HG03558 (cell line): ENCODE measurements at regions not wholly inside any gene's neighbourhood (a gene's known extent, or its start where the extent isn't known, plus 50 kb on each side); places are given as distances from the start of the nearest gene placed in this dataset.

Source experiments
- ATAC-seq: cut with Tn5 transposase; IDR thresholded peaks from one replicate; pipeline ENCODE4 v1.9.1; 2021; ENCODE audit warnings: moderate number of reproducible peaks; ENCODE audit not compliant: unreplicated experiment; ENCODE audit errors: extremely low read depth

DNA sequence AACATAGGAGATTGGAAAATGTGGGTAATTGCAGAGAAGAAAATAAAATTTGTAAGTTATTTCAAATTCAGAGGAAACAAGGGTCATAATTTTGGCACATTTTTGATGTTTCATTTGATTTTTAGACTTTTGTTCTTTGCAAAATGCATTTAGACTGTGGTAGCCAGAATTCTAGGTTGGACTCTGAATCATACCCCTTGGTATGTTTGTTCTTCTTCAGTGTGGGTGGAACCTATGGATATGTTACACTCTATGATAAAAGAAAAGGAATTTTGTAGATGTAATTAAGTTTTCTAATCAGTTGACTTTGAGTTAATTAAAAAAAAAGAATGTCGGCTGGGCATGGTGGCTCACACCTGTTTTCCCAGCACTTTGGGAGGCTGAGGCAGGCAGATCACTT, 827.0 kb downstream of the AACS start:
- no peak for ATAC-seq

GRCh38 chr12:125902991-125903390, 837.8 kb downstream of the AACS start:
- no peak for ATAC-seq

- no peak for ATAC-seq
Measured at GRCh38 chr12:125907351-125907750, 842.1 kb downstream of the AACS start.

DNA sequence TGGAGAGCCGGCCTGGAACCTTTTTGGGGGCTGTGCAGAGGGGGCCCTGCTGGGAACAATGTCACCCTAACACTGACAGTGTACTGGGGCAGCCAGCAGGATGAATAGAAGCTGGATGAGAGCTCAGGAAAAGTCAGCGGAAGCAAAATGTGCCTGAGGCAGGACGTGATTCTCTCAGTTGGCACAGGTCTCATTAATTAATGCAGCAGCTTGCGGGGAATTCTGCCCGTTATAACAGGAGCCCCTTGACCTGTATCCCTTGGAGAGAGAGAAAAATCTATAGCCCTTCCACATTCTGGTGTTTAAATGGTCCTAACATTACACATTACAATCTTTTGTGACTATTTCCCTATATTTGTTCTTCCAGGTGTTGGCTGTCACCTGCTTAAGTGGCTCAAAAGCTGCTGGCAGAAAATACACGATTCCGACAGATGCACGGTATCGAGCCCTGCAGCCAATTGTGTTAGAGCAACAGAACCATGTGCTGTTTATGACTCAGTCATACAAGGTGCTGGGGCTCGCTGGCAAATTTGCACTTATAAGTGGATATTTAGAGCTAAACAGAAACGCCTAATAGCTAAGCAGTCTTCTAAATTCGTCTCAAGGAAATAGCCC, 854.7 kb downstream of the AACS start:
- ATAC-seq = no peak

DNA sequence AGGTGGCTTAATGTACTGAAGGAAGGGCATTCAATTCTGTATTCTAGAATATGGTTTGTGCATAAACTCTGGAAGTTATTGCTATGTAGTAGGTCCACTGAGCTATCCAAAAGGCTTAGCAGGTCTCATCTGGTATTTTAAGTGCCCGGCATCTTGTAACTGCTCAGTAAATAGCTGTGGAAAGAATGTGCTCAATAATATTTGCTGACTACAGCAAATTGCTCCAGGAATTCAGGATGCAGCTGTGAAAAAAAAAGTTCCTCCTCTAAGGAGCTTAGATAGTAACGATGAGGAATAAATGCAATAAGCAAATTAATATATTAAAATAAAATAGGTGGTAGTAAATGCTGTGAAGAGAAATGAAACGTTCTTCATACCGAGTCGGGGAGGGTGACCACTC, 857.1 kb downstream of the AACS start:
- ATAC-seq = no peak

GRCh38 chr12:125936502-125936901, 871.3 kb downstream of the AACS start:
- ATAC-seq = no peak

GRCh38 chr12:125944446-125944845, 879.2 kb downstream of the AACS start:
- no peak for ATAC-seq

DNA sequence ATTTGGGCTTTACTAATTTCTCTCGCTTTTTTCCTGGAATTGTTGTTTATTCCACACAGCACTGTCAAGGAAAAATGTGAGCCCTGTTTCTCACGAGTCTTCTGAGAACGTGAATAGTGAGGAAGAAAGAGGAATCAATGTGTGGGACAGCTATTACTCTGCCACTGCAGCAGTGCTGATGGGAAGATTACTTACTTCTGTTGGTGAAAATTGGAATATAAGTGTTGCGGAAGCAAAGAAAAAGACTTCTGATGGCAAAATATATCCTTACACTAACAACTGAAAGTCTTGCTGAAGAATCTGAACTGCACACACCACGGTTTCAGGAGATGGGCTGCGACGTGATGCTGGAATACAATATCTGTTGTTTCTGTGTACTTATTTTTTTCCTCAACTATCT, 884.2 kb downstream of the AACS start:
- no peak for ATAC-seq

DNA sequence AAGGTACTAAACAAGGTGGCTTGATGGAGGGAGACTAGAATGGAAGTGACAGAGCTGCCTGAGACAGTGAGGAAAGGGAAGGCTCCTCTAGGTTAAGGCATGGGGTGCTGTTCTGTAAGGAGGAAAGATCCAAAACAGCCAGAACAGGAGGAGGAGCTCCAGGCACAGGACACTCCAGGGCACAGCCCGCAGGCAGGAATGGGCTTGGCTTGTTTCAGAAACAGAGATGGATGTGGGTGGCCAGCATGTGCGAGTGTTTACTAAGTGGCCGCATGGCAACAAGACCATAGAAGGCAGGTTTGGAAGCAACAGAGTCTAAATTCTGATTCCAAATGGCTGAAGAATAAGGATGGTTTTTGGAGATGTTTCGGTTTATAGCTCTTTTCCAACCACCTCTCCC, 889.1 kb downstream of the AACS start:
- no peak for ATAC-seq

- no peak for ATAC-seq
Measured at GRCh38 chr12:125956186-125956585, 891.0 kb downstream of the AACS start.

DNA sequence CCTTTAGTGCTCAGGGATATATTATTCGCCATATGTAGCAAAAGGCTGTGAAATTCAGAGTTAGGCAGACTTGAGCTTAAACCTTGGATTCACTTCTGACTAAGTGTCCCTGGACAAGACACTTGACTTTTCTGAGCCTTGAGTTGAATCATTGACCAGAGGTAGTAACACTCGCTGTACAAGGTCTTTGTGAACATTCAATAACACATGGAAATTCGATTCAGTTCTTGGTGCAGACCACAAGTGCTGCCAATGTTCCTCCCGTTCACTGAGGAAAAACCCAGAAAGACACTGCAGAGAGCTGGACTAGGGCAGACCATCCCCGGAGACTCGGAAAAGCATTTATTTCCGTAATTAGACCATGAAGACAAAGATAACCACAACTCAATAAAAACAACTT, 901.4 kb downstream of the AACS start:
- no peak for ATAC-seq

DNA sequence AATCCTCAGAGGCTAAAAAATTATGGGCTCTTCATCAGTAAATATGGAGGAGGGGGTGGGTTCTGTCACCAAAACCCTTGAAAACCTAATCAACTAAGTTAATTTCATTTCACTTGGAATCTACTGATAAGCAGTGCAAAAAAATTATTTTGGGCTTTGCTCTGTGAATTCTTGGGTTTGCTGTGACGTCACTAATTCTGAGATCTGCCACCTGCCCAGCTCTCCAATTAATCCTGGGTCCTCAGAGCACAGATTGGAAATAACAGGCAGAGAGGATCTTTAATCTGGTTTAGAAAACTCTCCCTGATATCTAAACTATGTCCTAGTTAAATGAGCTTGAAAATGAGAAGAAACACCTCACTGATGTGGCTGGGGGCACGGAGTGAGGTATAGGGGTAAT, 903.2 kb downstream of the AACS start:
- no peak for ATAC-seq

GRCh38 chr12:125971981-125972380, 906.7 kb downstream of the AACS start:
- ATAC-seq = no peak

DNA sequence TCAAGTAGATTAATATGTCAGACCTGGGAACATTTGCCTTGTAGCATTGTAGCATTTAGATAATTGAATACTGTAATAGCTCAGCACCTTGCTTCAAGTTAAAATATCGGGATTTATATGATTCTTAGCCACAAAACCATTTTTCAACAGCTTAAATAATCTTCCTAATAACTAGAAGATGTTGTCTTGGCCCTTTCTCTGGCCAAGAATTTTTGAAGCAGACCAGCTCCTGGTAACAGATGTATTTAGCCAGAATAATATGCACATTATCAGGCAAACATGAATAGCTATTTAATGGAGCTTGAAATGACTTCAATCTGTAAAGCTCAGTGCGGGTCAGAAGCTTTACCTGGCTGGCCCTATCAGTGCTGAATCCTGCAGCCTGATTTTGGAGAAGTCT, 913.1 kb downstream of the AACS start:
- no peak for ATAC-seq

GRCh38 chr12:125981610-125982253, 916.5 kb downstream of the AACS start:
- ATAC-seq = no peak

- no peak for ATAC-seq
Measured at GRCh38 chr12:125983094-125983783, 918.0 kb downstream of the AACS start.

- no peak for ATAC-seq
Measured at GRCh38 chr12:125983784-125984500, 918.7 kb downstream of the AACS start.

- ATAC-seq = no peak
Measured at GRCh38 chr12:125988545-125988944, 923.3 kb downstream of the AACS start.

DNA sequence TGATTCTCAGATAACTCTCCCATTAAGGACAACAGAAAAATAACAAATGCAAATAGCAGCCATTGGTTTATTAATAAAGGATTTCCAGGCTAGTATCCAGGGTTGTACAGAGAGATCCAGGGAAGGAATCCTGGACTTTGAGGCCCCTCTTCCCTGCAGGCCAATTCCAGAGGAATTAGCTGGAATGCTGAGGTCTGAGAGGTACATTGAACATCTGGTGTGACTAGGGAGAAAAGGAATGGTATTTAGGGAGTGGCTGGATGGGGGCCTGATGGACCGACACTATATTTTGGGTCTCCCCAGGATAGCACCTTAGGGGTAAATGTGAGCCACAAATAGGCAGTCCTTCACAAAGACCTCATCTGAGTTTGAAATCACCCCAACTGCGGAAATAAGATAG, 924.5 kb downstream of the AACS start:
- ATAC-seq = no peak

DNA sequence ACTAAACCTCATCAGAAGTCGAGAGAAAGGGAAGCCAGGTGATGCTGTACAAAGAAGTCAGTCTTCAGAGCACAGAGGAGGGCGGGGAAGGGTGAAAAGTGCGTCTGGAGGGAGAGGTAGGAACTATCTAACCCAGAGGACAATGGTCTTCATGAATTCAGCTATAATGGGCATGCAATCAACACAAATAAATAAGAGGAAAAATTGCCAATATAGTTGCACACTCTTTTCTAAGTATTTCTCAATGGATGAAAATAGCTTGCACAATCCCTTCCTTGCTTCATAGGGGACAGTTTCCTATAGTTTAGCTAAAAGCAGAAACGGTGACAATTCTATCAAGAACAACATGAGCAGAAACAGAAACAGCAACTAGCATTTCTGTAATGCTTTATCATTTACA, 931.2 kb downstream of the AACS start:
- ATAC-seq = no peak

- ATAC-seq = no peak
Measured at GRCh38 chr12:125999628-126000027, 934.4 kb downstream of the AACS start.
